ENCODE measurements at regions not wholly inside any gene's neighbourhood (a gene's known extent, or its start where the extent isn't known, plus 50 kb on each side); places are given as distances from the start of the nearest gene placed in this dataset.

DNA sequence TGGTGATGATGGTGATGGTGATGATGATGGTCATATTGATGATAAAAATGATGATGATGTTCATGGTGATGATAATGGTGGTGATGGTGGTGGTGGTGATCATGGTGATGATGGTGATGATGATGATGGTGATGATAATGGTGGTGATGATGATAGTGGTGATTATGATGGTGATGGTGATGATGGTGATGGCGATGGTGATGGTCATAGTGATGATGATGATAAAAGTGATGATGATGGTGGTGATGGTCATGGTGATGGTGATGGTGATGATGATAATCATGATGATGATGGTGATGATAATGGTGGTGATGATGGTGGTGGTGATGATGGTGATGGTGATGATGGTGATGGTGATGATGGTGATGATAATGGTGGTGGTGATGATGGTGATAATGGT, 478.7 kb downstream of the TYW1 start:
- TF ChIP-seq, protein P1, sequence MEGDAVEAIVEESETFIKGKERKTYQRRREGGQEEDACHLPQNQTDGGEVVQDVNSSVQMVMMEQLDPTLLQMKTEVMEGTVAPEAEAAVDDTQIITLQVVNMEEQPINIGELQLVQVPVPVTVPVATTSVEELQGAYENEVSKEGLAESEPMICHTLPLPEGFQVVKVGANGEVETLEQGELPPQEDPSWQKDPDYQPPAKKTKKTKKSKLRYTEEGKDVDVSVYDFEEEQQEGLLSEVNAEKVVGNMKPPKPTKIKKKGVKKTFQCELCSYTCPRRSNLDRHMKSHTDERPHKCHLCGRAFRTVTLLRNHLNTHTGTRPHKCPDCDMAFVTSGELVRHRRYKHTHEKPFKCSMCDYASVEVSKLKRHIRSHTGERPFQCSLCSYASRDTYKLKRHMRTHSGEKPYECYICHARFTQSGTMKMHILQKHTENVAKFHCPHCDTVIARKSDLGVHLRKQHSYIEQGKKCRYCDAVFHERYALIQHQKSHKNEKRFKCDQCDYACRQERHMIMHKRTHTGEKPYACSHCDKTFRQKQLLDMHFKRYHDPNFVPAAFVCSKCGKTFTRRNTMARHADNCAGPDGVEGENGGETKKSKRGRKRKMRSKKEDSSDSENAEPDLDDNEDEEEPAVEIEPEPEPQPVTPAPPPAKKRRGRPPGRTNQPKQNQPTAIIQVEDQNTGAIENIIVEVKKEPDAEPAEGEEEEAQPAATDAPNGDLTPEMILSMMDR (conservative IDR thresholded peaks at IDR 0.05 in 1 of 2, IDR thresholded peaks at IDR 0.05 in 1 of 2; ENCODE audit: low read depth in 1 of 2, low read length in 2 of 2): no peak
- no peak for TF ChIP-seq EZH2 (IDR thresholded peaks at IDR 0.05; ENCODE audit: low read length, missing control alignments)

All from fibroblast of lung (primary cell).